G401.6 (cell line): ENCODE measurements at regions not wholly inside any gene's neighbourhood (a gene's known extent, or its start where the extent isn't known, plus 50 kb on each side); places are given as distances from the start of the nearest gene placed in this dataset.
"Not testable (repeated sequence)": the region's sequence is repeated elsewhere in the genome, so short reads cannot be mapped to it uniquely, and the experiment has no call there.

Experiments
- FAIRE-seq: peaks from 2 replicates; lab custom pipeline; 2012; peaks lifted over from hg19 to GRCh38; lab: Jason Lieb, UNC

DNA sequence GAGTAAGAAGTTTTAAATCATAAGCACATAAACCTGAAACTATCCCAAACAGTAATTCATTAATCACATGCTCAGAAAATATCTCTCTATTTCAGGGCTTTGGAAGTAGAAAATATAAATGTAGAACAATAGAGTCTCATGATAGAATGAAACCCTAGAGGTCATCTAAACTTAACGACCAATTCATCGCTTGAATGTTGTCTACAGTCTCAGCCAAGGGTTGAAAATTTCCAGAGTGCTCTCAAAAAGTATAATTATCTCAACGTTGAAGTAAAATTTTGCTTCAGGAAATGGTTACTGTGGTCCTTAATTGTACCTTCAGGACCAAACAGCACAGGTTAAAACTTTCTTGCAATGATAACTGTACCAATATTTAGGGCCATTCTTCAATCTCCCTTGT is 1053.6 kb upstream of the SEL1L start:
- no peak for FAIRE-seq

DNA sequence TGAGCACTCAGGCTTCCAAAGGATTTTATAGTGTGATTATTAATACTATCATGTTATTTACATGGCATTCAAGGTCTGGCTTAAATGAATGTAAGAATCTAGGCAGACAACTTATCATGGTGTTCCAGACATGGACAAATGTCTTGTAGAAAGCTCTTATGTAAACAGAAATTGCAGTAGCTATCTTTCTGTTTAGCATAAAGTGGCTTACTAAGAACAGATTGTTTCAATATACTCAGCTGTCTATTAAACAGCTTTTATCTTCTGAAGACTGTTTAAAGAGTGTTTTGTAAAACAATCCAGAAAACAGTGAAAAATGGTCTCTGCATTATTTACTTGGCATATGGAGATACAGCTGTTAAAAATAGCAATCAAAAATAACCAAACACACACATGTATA is 1061.8 kb upstream of the SEL1L start:
- no peak for FAIRE-seq

GRCh38 chr14:82602794-82603193 is 1069.1 kb upstream of the SEL1L start:
- FAIRE-seq, result no peak

- no peak for FAIRE-seq
These were observed 1071.2 kb upstream of the SEL1L start for GRCh38 chr14:82604819-82605218.

DNA sequence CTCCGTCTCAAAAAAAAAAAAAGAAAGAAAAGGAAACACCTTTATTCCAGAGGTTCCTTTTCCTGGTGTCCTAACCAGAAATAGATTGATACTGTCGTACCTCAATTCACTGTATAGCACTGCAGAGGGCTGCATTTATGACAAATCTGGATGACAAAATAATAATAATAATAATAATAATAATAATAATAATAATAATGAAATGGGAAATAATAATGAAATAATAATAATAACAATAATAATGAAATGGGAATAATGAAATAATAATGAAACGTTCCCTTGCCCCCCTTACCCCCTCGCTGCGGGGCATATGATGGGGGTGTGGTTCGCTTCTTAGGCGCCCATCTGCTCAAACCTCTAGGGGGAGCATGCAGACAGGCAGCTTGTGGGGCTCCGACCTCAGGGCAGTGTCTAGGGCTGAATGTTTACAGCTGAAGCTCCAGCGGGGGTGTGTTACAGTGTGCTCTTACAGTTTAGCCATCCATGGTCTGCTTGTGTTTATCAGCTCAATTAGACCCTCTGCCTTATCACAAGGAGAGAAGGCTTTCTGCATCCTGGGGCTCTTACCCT is 1088.3 kb upstream of the SEL1L start:
- no peak for FAIRE-seq

GRCh38 chr14:82626156-82627066 is 1092.8 kb upstream of the SEL1L start:
- no peak for FAIRE-seq

DNA sequence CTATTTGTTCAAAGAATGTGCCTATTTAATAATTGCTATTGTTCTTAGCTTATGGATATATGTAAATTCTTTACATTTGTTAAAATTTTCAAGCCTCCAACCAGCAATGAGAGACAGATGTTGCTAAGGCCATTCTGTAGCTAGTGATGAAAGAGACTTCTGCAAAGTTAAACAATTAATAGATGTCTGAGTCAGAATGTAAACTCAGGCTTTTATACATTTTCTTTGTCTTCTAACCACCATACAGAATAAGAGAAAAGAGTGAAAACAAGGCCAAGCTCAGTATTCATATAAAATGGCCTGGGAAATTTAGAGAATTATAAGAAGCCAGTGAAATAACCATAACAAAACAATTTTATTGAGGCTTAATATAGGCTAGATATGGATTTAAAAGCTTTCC is 1102.3 kb upstream of the SEL1L start:
- no peak for FAIRE-seq

DNA sequence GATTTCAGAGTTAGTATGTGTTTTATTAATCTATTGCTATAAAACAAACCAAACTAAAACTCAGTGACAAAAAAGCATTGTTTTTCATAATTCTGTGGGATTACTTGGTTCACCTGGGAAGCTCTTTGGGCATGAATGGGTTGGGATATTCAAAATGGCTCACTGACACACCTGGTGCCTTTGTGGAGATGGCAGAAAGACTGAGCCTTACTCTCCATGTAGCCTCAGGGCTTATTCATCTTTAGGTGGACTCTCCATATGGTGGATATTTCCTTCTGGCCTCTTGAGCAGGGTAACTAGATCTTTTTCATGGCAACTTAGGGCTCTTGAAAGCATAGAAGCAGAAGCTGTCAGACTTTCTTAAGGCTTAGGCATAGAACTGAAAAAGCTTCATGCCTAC is 1102.8 kb upstream of the SEL1L start:
- FAIRE-seq, result no peak

DNA sequence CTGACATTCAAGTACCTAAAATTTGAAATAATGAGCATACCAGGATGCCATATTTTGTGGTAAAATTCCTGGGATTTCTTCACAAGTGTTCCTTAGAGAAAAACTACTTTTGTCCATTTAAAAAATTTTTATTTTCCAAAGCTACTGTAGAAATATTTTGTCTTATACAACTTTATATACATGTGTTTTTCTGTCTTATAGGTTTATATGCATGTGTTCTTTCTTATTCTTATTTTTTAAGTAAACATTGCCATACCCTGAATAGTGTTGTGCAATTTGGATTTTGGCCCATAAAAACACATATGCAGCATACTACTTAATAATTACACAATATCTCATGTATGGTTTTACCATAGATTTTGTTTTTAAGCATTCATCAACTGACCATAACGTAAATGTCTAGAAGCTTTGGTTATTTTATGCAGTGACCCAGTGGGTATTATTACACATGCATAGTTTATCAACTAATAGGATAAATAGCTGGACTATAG is 1107.4 kb upstream of the SEL1L start:
- no peak for FAIRE-seq

DNA sequence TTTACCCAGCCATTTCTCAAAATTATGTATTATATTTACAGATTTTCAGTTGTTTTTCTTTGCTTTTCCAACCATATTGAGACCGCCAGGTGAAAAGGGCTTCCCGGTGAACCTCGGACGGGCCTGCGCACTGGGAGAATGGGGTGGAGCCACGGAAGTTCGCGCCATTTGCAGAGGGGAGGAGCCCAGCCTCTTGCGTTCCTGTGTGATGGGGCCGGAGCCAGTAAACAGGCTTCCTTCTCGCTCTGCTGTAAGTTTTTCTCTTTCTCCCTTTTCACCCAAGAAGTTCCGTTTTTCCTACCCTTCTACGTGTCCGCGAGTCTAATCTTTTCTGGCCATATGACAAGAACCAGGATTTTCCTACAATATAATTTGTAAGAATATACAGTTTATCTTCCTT is 1108.8 kb upstream of the SEL1L start:
- FAIRE-seq, result no peak

GRCh38 chr14:82647088-82647810 is 1113.6 kb upstream of the SEL1L start:
- no peak for FAIRE-seq

GRCh38 chr14:82655770-82656169 is 1122.1 kb upstream of the SEL1L start:
- FAIRE-seq, result no peak

DNA sequence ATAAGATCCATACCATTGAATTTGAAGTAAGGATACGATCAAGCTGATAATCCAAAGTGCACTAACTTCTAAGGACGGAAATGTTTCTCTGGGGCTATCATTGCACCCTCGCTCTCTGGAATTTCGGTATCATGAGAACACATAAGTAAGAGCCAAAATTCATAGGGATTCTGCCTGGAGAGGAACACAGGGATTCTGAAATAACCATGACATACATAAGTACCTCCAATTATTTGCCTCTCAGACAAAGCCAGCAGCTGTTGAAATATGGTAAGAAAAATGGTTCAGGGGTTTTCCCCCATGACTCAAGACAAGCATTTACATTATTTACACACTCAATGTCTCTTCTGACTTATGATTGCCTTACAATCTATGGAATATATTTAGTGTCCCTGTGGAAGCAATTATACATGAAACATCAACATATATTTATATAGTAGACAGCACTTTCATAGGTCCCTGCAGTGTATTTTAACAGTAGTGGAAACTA is 1123.6 kb upstream of the SEL1L start:
- no peak for FAIRE-seq

- FAIRE-seq, result no peak
These were observed 1127.6 kb upstream of the SEL1L start for GRCh38 chr14:82661258-82661657.

GRCh38 chr14:82667006-82667405 is 1133.4 kb upstream of the SEL1L start:
- no peak for FAIRE-seq

GRCh38 chr14:82667501-82667900 is 1133.8 kb upstream of the SEL1L start:
- no peak for FAIRE-seq

DNA sequence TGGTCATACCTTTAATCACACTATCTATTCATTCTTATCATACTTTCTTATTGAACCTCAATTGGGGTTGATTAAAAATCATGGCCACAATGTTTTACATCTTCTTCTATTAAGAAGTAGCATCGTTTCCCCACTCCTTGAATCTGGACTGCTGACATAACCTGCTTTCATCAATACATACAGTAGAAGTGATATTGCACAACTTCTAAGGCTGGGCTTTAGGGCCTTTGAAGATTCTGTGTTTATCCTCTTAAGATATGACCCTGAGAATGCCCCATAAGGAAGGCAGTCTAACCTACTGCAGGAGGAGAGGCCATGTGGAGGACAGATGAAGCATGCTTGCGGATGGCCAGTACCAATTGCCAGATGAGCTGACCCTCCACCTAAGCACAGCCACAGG is 1142.8 kb upstream of the SEL1L start:
- FAIRE-seq, result no peak

GRCh38 chr14:82689948-82690347 is 1156.3 kb upstream of the SEL1L start:
- FAIRE-seq, result no peak

GRCh38 chr14:82691191-82691590 is 1157.5 kb upstream of the SEL1L start:
- FAIRE-seq, result not testable (repeated sequence)

- no peak for FAIRE-seq
These were observed 1161.2 kb upstream of the SEL1L start for GRCh38 chr14:82694820-82695219.

- no peak for FAIRE-seq
These were observed 1170.6 kb upstream of the SEL1L start for GRCh38 chr14:82704218-82704617.

- FAIRE-seq, result no peak
These were observed 1176.7 kb upstream of the SEL1L start for GRCh38 chr14:82710267-82710841.

DNA sequence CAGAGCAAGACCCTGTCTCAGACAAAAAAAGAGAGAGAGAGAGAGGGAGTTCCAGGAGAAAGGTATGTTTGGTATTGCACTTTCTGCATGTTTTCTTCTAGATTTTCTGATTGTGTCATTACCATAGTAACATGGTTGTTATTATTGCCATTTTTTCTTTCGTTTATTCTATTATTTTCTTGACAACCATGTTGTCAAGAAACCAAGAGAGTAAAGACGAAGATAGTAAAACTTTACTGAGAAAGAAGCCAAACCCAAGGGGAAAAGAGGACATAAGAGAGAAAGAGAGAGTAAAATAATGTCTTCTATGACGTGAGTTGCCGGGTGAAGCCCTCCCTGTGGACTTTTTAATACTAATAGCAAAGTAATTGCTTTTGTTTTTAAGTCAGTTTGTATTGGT is 1186.0 kb upstream of the SEL1L start:
- no peak for FAIRE-seq
